Osteoblast (primary cell): ENCODE measurements at regions not wholly inside any gene's neighbourhood (a gene's known extent, or its start where the extent isn't known, plus 50 kb on each side); places are given as distances from the start of the nearest gene placed in this dataset.

Experiments used
- DNase-seq: peaks from one replicate; pipeline ENCODE4 v3.0.0; 2011; ENCODE audit warnings: low spot score, mixed read lengths; ENCODE audit not compliant: insufficient read length; ENCODE audit errors: missing footprints
- H2AFZ ChIP-seq: 2 replicates; pipeline ENCODE4 v1.6.0; 2011; ENCODE audit warnings: mild to moderate bottlenecking, low read length
- H3K27ac ChIP-seq: 2 replicates; pipeline ENCODE4 v1.5.1; 2011; ENCODE audit warnings: mild to moderate bottlenecking, low read depth, low read length, moderate library complexity
- H3K27me3 ChIP-seq: 2 replicates; pipeline ENCODE4 v1.6.0; 2012; ENCODE audit warnings: mild to moderate bottlenecking, control low read depth, inconsistent platforms, low read length, moderate library complexity; ENCODE audit not compliant: insufficient read depth
- H3K36me3 ChIP-seq: 2 replicates; pipeline ENCODE4 v1.5.1; 2011; ENCODE audit warnings: mild to moderate bottlenecking, low read length, control low read depth, moderate library complexity; ENCODE audit not compliant: insufficient read depth
- H3K4me1 ChIP-seq: 2 replicates; pipeline ENCODE4 v1.5.1; 2011; ENCODE audit warnings: mild to moderate bottlenecking, low read length, control low read depth, moderate library complexity; ENCODE audit not compliant: insufficient read depth
- H3K4me2 ChIP-seq: 2 replicates; pipeline ENCODE4 v1.6.0; 2011; ENCODE audit warnings: mild to moderate bottlenecking, low read length; ENCODE audit not compliant: insufficient read depth
- H3K4me3 ChIP-seq: fragments of 200-600 bp; sonication (generic); 3 replicates; pipeline ENCODE4 v1.5.1; 2012; ENCODE audit warnings: mild to moderate bottlenecking, low read length, inconsistent platforms; ENCODE audit not compliant: insufficient read depth
- H3K79me2 ChIP-seq: 2 replicates; pipeline ENCODE4 v1.6.0; 2012; ENCODE audit warnings: mild to moderate bottlenecking, low read length, control low read depth, inconsistent platforms; ENCODE audit not compliant: insufficient read depth
- H3K9me3 ChIP-seq: 2 replicates; pipeline ENCODE4 v1.5.1; 2011; ENCODE audit warnings: low read depth, low read length, control low read depth
- H4K20me1 ChIP-seq: 2 replicates; pipeline ENCODE4 v1.6.0; 2012; ENCODE audit warnings: mild to moderate bottlenecking, low read length, control low read depth; ENCODE audit not compliant: insufficient read depth
- CTCF ChIP-seq: IDR thresholded peaks from 2 replicates; pipeline ENCODE4 v1.5.1; 2011; ENCODE audit warnings: mild to moderate bottlenecking, low read depth, low read length, moderate library complexity; ENCODE audit errors: extremely low read depth

GRCh38 chr2:239787538-239788050 lies 237.5 kb downstream of the NDUFA10 start:
- Histone ChIP-seq H2AFZ (no peak overlapping the region), H3K27ac (no peak overlapping the region), H3K36me3 (no peaks in the 10 kb centered on the region), H3K79me2 (no peaks in the 10 kb centered on the region), H3K4me2 (no peak overlapping the region), H3K4me3 (no peak overlapping the region), H3K27me3 (no peaks in the 10 kb centered on the region), H3K9me3 (no peaks in the 10 kb centered on the region), H3K4me1 (no peaks in the 10 kb centered on the region), H4K20me1 (no peaks in the 10 kb centered on the region)
- TF ChIP-seq CTCF: no peak
- no peak for DNase-seq

- no peaks in the 10 kb centered on the region for H4K20me1 ChIP-seq
- no peak for DNase-seq
- no peak overlapping the region for H3K4me2 ChIP-seq
- H3K4me1 ChIP-seq: no peaks in the 10 kb centered on the region
- H3K79me2 ChIP-seq: no peaks in the 10 kb centered on the region
- H3K27me3 ChIP-seq: no peaks in the 10 kb centered on the region
- no peak overlapping the region for H3K4me3 ChIP-seq
- no peak for TF ChIP-seq CTCF
- no peak overlapping the region for H2AFZ ChIP-seq
- no peaks in the 10 kb centered on the region for H3K9me3 ChIP-seq
- H3K27ac ChIP-seq: no peak overlapping the region
- H3K36me3 ChIP-seq: no peaks in the 10 kb centered on the region
These were observed 238.4 kb downstream of the NDUFA10 start for GRCh38 chr2:239786791-239787190.

GRCh38 chr2:239781454-239781853 lies 243.7 kb downstream of the NDUFA10 start:
- H2AFZ ChIP-seq: no peak overlapping the region
- H3K4me1 ChIP-seq: no peaks in the 10 kb centered on the region
- H4K20me1 ChIP-seq: no peaks in the 10 kb centered on the region
- H3K4me3 ChIP-seq: no peak overlapping the region
- DNase-seq: peak; percentile 30
- no peaks in the 10 kb centered on the region for H3K27me3 ChIP-seq
- no peak for TF ChIP-seq CTCF
- H3K79me2 ChIP-seq: no peaks in the 10 kb centered on the region
- H3K36me3 ChIP-seq: no peaks in the 10 kb centered on the region
- H3K27ac ChIP-seq: no peak overlapping the region
- no peaks in the 10 kb centered on the region for H3K9me3 ChIP-seq
- no peak overlapping the region for H3K4me2 ChIP-seq

GRCh38 chr2:239780236-239780994 lies 244.7 kb downstream of the NDUFA10 start:
- Histone ChIP-seq H2AFZ (no peak overlapping the region), H3K4me2 (no peak overlapping the region)

More at GRCh38 chr2:239780236-239780994, 244.7 kb downstream of the NDUFA10 start:
- DNase-seq: peak; percentile 54
- H3K79me2 ChIP-seq: no peaks in the 10 kb centered on the region
- no peaks in the 10 kb centered on the region for H3K9me3 ChIP-seq
- no peak overlapping the region for H3K4me3 ChIP-seq
- H3K27ac ChIP-seq: no peak overlapping the region
- H3K27me3 ChIP-seq: no peaks in the 10 kb centered on the region
- no peak for TF ChIP-seq CTCF
- H3K4me1 ChIP-seq: no peaks in the 10 kb centered on the region
- H3K36me3 ChIP-seq: no peaks in the 10 kb centered on the region
- no peaks in the 10 kb centered on the region for H4K20me1 ChIP-seq
